Kidney (tissue), 13 donors: ENCODE measurements at regions not wholly inside any gene's neighbourhood (a gene's known extent, or its start where the extent isn't known, plus 50 kb on each side); places are given as distances from the start of the nearest gene placed in this dataset.
A peak's percentile ranks its signal among the peaks of the same experiment; 100 is the strongest.

Experiments used
- DNase-seq, 5 donors: peaks; one replicate each; pipeline ENCODE4 v3.0.0-alpha.2; 2013 to 2020
- FAIRE-seq: peaks from 2 replicates; lab custom pipeline; 2012; peaks lifted over from hg19 to GRCh38; lab: Jason Lieb, UNC
- H3K27ac ChIP-seq, 2 donors: one replicate each; pipeline ENCODE4 v1.7.0; 2013; ENCODE audit warnings: low read depth in 2 of 2, low read length in 2 of 2, inconsistent platforms in 1 of 2
- H3K27me3 ChIP-seq: one replicate; pipeline ENCODE4 v1.7.1; 2013; ENCODE audit warnings: low read length, inconsistent platforms; ENCODE audit not compliant: control insufficient read depth, insufficient read depth
- H3K36me3 ChIP-seq, 3 donors: one replicate each; pipeline versions ENCODE4 v1.7.0 to v1.7.1; 2013; ENCODE audit warnings: low read length in 3 of 3, control low read depth in 1 of 3, inconsistent platforms in 1 of 3; ENCODE audit not compliant: insufficient read depth in 3 of 3, control insufficient read depth in 2 of 3
- H3K4me1 ChIP-seq, 3 donors: one replicate each; pipeline versions ENCODE4 v1.7.0 to v1.7.1; 2013; ENCODE audit warnings: low read length in 3 of 3, inconsistent platforms in 1 of 3, low read depth in 1 of 3; ENCODE audit not compliant: control insufficient read depth in 2 of 3, insufficient read depth in 2 of 3
- H3K4me3 ChIP-seq, 3 donors: one replicate each; pipeline versions ENCODE4 v1.7.0 to v1.8.1; 2013; ENCODE audit warnings: low read length in 3 of 3, control low read depth in 1 of 3, inconsistent platforms in 1 of 3
- H3K9ac ChIP-seq, 3 donors: one replicate each; pipeline versions ENCODE4 v1.7.0 to v1.7.1; 2013; ENCODE audit warnings: low read length in 3 of 3, control low read depth in 1 of 3, inconsistent platforms in 1 of 3
- H3K9me3 ChIP-seq, 3 donors: one replicate each; pipeline versions ENCODE4 v1.7.0 to v1.7.1; 2013; ENCODE audit warnings: low read length in 3 of 3, control low read depth in 1 of 3, inconsistent platforms in 1 of 3; ENCODE audit not compliant: control insufficient read depth in 2 of 3, insufficient read depth in 1 of 3
- intact Hi-C: fragments of 100-400 bp; cut with DNase I; formaldehyde crosslinking; loops from one replicate; pipeline ENCODE4 v1.11.1; 2022
- TF ChIP-seq, protein P1 (sequence below): IDR thresholded peaks from 3 replicates; pipeline ENCODE4 v1.5.1; 2012; ENCODE audit warnings: mild to moderate bottlenecking, moderate library complexity, borderline replicate concordance; ENCODE audit not compliant: insufficient read depth; ENCODE audit errors: extremely low read depth
- donor health status: control.
- donor health status: control.
- donor health status: control.
- donor health status: control.
- donor health status: control.
- donor health status: DM: yes; HTN: yes; CAD: no.
- donor health status: Normal renal cell carcinoma (clear cell type).

DNA sequence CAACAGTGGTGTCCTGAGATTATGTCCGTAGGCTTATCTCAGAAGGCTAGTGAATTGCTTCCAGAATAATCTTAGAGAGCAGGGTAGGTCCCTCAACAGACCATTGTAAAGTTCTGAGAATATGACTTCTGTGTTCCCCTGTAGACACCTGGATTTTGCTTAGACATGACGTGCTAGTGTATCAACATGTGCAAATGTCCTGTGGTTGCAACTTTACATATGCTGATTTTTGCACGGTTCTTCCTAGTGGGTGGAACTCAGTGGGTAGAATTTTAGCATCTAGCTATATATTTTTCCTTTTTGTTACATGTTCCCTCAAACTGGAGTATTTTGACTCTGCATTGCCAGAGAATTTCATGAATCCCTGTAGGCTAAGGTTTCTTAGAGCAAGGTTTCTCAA, 459.2 kb downstream of the RNF144B start:
- Histone ChIP-seq H3K36me3 (no peaks in the 10 kb centered on the region), H3K27me3 (no peaks in the 10 kb centered on the region), H3K4me3 (no peak overlapping the region), H3K9me3 (no peaks in the 10 kb centered on the region), H3K27ac (no peak overlapping the region), H3K4me1 (no peaks in the 10 kb centered on the region), H3K9ac (no peak overlapping the region)
- no peak for DNase-seq
- TF ChIP-seq, protein P1, sequence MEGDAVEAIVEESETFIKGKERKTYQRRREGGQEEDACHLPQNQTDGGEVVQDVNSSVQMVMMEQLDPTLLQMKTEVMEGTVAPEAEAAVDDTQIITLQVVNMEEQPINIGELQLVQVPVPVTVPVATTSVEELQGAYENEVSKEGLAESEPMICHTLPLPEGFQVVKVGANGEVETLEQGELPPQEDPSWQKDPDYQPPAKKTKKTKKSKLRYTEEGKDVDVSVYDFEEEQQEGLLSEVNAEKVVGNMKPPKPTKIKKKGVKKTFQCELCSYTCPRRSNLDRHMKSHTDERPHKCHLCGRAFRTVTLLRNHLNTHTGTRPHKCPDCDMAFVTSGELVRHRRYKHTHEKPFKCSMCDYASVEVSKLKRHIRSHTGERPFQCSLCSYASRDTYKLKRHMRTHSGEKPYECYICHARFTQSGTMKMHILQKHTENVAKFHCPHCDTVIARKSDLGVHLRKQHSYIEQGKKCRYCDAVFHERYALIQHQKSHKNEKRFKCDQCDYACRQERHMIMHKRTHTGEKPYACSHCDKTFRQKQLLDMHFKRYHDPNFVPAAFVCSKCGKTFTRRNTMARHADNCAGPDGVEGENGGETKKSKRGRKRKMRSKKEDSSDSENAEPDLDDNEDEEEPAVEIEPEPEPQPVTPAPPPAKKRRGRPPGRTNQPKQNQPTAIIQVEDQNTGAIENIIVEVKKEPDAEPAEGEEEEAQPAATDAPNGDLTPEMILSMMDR: no peak
- FAIRE-seq: no peak
- intact Hi-C loops: no loop called here

DNA sequence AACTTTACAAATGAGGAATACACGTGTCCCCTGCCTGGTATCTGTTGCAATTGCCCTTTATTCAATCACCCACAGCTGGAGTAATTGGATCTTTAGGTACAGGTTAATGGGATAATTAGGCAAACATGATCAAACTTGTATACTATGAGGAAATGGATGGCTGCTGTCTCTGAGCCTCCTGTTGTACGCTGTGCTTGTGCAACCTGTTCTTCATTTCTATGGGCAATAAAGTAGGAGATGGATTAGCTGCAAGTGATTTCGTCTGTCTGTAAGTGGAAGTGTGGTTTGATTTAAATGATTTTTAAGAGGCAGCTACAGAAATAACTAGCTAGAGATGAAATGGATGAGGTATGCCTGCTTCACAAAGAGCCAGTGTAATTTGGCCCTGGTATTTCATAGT, 474.1 kb downstream of the RNF144B start:
- TF ChIP-seq, protein P1: no peak
- no peak for FAIRE-seq

DNA sequence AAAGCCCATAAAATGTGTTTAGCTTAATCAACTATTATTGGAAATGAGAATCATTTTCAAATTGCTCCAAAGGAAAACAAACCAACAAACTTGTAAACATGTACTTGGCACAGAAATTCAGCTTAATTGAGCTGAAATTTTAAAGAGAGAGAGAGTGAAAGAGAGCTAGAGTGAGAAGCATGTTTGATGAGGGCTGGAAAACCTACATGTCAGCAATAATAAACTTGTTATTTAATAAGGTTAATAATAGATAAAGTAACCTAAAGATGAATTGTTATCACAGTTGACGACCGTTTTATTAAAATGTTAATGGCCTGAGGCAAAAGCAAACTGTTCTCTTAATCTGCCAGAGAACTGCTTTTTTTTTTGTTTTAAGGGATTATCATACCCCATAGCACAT, 496.1 kb downstream of the RNF144B start:
- intact Hi-C loops: no loop called here
- Histone ChIP-seq H3K27me3 (no peaks in the 10 kb centered on the region), H3K4me3 (no peak overlapping the region), H3K36me3 (no peaks in the 10 kb centered on the region), H3K4me1 (no peaks in the 10 kb centered on the region), H3K9ac (no peak overlapping the region), H3K27ac (no peak overlapping the region), H3K9me3 (no peaks in the 10 kb centered on the region)
- TF ChIP-seq, protein P1: no peak
- FAIRE-seq: no peak
- no peak for DNase-seq

More for the DNA sequence above, 474.1 kb downstream of the RNF144B start:
- Histone ChIP-seq H3K4me1 (no peaks in the 10 kb centered on the region), H3K9ac (no peak overlapping the region), H3K27me3 (no peaks in the 10 kb centered on the region), H3K9me3 (no peaks in the 10 kb centered on the region), H3K27ac (no peak overlapping the region), H3K4me3 (no peak overlapping the region), H3K36me3 (no peaks in the 10 kb centered on the region)
- DNase-seq: peak in 1 of 5 donors; percentile 0
- intact Hi-C loops: no loop called here

DNA sequence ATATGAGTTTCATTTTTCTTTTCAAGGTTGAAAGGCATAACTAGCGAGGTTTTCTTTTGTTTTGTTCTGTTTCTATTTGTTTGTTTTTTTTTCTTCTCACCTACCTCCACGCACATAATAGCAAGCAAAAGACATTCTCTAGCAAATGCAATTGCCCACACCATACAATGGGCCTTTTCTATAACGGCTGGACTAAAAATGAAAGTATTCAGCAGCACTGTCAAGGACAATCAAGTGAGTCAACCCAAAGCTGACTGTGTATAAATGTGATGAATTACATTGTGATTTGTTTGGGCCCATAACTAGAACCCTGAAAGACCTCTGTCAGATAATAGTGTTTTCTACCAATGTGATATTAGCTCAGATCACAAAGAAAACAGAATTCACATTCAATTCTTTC, 496.7 kb downstream of the RNF144B start:
- no peak overlapping the region for H3K9ac ChIP-seq
- FAIRE-seq: no peak
- no peak for DNase-seq
- no peaks in the 10 kb centered on the region for H3K27me3 ChIP-seq
- H3K4me1 ChIP-seq: no peaks in the 10 kb centered on the region
- H3K9me3 ChIP-seq: no peaks in the 10 kb centered on the region
- TF ChIP-seq, protein P1: no peak
- H3K36me3 ChIP-seq: no peaks in the 10 kb centered on the region
- intact Hi-C loops: no loop called here
- H3K4me3 ChIP-seq: no peak overlapping the region
- no peak overlapping the region for H3K27ac ChIP-seq
